RKO (cell line): ENCODE measurements at regions not wholly inside any gene's neighbourhood (a gene's known extent, or its start where the extent isn't known, plus 50 kb on each side); places are given as distances from the start of the nearest gene placed in this dataset.

Source experiments
- DNase-seq: peaks from one replicate; pipeline ENCODE4 v3.0.0-alpha.2; 2016; ENCODE audit warnings: low spot score

DNA sequence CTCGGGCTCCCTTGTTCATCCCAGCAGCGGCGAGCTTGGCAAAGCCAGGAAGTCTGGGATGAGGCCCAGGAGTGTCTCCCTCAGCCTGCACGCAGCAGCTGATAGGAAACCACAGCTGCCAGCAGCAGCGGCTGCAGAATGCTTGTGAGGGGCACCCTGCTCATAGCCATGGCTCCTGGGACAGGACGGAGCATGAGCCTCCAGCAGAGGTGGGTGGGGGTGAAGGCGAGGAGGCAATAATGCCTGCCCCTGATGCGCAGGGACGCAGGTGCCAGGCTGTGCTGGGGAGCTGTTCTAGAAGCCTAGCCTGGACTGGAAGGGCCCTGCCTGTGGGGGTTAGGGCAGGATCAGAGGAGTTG is 157.9 kb downstream of the CD83 start:
- no peak for DNase-seq

DNA sequence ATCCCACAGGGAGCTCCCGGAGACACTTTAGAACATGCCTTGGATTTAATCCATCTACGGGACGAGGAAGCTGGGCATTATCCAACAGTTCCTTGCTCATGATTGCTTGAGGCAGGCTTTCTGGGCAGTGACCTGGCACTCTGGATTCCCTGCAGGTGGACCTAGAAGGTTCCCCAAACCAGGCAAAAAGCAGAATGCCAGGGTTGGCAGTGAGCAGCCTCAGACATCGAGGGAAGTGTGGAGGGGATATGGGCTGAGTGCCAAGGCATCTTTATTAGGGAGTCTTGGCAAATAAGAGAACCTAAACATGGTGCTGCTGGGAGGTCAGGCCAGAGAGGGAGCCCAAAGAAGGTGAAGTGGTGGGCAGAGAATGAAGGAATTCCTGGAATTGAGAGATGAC is 158.5 kb downstream of the CD83 start:
- DNase-seq: no peak

- DNase-seq: no peak
Observed at GRCh38 chr6:14276667-14277404, 159.3 kb downstream of the CD83 start.

DNA sequence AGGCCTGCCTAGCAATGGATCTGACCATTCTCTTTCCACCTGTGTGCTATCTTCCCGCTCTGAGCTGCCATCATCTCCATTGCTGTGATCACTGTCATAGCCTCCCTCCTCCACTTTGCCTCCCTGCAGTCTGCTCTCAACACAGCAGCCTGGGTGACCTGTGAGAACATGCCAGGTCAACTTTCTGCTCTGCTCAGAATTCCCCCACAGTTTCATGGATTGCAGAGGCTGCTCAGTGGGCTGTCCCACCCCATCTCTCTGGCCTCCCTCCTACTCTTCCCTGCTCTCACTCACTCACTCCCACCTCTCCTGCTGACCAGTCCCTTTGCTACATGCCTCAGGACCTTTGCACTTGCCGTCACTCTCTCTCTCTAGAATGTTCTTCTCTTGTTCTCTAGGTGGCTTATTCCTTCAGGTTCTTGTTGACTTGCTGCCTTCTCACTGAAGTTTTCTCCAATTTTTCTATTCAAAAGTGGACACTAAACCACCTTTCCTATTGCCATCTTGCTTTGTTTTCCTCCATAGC is 159.9 kb downstream of the CD83 start:
- no peak for DNase-seq

- no peak for DNase-seq
Observed at GRCh38 chr6:14278006-14278405, 160.4 kb downstream of the CD83 start.

DNA sequence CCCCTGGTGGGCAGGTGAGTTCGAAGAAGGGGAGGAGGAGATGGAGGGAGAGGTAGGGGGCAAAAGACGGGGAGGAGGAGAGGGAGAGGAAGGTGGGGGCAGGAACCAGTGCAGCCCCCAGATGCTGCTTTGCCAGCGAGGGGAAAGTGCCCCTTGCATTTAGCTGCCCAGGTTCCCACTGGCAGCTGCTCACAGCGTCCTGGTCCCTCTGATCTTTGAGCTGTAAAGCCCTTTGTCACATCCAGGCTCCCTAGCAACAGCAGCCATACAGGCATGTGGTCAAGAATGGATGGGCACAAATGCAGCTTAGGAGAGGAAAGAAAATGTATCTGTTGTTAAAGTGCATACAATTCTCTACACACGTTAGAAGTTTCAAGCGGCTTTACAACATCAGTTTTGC is 160.9 kb downstream of the CD83 start:
- no peak for DNase-seq

DNA sequence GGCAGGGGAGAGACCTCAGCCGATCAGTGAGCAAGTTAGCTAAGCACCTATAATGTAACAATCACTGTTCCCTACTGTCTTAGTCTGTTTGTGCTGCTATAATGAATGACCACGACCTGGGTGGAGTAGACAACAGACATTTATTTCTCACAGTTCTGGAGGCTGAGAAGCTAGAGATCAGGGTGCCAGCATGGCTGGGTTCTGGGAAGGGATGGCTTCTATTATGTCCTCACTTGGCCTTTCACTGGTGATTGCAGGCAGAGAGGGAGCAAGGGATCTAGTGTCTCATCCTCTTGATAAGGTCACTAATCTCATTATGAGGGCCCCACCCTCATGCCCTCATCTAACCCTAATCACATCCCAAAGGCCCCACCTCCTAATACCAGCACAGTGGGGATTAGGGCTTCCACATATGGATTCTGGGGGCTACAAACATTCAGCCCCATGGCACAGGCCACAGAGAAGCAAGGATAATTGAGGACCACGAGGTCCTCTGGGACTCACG is 162.5 kb downstream of the CD83 start:
- no peak for DNase-seq

GRCh38 chr6:14280766-14281293 is 163.3 kb downstream of the CD83 start:
- DNase-seq: no peak

GRCh38 chr6:14281811-14282660 is 164.5 kb downstream of the CD83 start:
- DNase-seq: no peak

GRCh38 chr6:14282854-14283505 is 165.4 kb downstream of the CD83 start:
- DNase-seq: no peak

GRCh38 chr6:14283600-14284235 is 166.1 kb downstream of the CD83 start:
- no peak for DNase-seq

DNA sequence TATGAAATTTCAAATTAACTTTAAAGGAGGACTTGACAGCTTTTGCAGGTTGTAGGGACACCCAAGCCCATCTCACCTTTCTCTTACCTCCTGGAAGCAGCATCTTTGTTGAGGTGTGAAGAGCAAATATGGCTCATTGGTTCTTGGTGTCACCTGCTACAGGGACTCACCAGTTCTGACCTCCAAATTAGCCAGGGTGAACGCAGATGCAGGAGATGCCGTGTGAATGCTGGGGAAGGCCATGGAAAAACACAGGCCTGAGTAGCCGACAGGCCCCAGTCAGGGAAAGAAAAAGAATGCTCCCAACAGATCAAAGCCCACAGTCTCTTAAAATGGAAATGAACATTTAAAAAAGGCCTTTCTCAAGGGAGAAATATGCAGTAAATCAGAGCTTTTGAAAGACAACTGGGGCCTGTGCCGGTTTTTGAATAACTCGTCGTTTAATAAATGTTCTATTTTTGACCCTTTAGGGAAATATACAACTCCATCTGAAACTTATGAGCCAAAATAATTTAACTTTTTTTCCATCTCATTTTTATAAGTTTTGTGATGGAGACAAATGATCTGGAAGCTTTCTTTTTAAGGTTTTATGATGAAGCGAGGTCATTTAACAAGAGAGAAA is 167.5 kb downstream of the CD83 start:
- no peak for DNase-seq

DNA sequence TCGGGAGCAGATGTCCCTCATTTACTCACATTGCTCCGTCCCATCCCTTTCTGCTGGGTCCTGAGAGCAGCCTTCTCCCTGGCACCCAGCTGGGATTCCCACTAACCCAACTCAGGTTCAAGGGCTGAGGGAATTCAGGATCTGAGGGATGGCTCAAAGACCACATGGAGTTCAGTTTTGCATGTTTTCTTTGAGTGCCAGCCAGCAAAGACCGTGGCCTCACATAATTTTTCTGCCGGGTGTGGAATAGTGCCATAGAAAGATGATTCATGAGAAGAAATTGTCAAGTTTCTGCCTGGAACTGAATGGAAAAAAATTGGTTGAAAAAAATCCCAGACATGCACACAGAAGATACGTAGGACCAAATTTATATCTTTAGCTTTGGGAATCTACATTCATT is 168.6 kb downstream of the CD83 start:
- DNase-seq: no peak

GRCh38 chr6:14286634-14287428 is 169.3 kb downstream of the CD83 start:
- DNase-seq: no peak

DNA sequence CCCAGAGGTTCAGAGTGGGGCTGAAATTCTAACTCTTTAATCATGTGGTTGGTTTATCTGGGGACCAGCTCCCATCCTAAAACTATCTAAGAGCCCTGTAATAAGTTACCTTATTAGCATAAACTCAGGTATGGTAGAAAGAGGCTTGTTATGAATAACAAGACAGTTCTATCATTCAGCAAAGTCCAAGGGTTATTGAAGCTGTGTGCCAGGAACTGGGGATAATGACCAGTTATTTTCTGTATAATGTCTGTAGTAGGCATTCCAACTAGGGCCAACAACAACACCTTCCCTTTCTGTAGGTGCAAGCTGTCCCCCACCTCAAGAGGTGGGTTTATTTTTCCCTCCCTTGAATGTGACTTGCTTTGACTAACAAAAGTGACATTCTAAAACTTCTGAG is 170.1 kb downstream of the CD83 start:
- DNase-seq: no peak

- DNase-seq: peak; percentile 7
Observed at GRCh38 chr6:14288910-14289309, 171.3 kb downstream of the CD83 start.

DNA sequence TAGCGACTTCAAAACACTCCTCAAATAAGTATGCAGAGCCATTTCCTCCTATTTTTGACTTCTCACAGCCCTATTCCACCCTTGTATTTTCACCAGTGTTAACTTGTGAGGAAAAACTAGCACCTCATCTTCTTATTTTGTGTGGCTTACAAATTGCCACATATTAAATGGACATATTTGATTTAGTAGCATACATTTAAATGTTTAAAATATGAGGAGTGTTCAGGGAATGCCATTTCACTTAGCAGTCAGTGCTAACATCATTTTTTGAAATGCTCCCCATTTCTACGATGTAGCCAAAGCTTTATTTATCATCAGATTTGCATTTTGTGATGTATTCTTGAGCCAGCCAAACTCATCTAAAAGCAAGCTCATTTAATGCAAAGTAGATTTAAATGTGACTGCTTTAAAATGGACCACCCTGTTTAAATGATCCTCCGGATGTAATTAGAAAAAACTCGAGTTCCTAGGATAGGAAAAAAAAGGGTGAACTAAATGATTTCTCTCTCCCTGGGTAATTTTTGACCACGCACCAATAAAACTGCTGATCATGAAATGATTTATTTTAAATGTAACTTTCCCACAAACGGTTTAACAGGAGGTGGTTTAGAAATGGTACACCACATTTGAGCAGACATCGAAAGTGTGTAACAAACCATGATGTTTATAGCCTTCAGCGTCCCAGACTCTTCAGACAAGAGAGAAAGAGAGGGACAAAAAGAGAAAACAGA is 172.6 kb downstream of the CD83 start:
- DNase-seq: no peak

- no peak for DNase-seq
Observed at GRCh38 chr6:14290772-14291330, 173.3 kb downstream of the CD83 start.

DNA sequence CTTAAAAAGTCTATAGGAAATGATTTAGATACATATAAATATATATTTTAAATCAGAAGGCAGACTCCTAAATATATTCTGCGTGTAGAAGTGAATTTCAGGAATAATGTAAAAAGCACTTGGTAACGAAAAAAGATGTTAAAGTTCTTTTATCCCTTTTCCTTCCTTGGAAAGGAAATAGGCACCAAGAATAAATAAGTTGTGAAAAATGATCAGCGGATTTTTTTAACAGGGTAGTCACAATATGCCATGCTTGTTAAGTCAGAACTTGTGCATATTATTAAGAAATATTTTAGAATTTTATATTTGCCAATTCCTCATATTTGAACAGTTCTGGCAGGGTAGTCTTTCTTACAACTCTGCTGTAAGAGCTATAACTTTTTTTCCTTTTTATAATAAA is 173.8 kb downstream of the CD83 start:
- DNase-seq: no peak

DNA sequence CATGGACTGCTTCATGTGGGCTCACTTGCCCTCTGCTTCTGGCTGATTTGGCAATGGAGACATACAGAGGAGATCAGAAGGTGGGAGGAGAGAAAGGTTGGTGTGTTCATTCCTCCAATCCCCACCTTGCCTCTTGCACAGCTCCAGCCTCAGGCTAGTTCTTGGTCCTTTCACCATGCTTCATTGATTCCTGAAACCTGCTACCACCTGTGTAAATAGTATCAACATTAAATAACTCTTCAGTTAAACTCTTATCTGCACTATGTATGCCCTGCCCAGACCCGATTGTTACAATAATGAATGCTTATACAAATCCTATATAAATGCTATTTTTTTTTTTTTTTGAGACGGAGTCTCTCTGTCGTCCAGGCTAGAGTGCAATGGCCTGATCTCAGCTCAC is 174.5 kb downstream of the CD83 start:
- DNase-seq: no peak
